Gastrocnemius medialis (tissue), 4 donors: ENCODE measurements at regions not wholly inside any gene's neighbourhood (a gene's known extent, or its start where the extent isn't known, plus 50 kb on each side); places are given as distances from the start of the nearest gene placed in this dataset.

Experiments
- CTCF ChIP-seq, 5 experiments: fragments of 450-650 bp in 3 of 5; fragments of 200-600 bp in 2 of 5; sonication (generic) in 2 of 5; IDR thresholded peaks in 4 of 5; conservative IDR thresholded peaks in 1 of 5; 1 replicate in 4 of 5; 2 replicates in 1 of 5; pipeline ENCODE4 v1.5.1; 2016 to 2019; ENCODE audit warnings: antibody characterized with exemption in 5 of 5, mild to moderate bottlenecking in 3 of 5, moderate library complexity in 3 of 5
- POLR2A ChIP-seq, 2 donors: fragments of 450-650 bp; IDR thresholded peaks; one replicate each; pipeline ENCODE4 v1.6.1; 2017; ENCODE audit warnings: antibody characterized with exemption in 2 of 2, mild to moderate bottlenecking in 2 of 2, moderate library complexity in 2 of 2

- TF ChIP-seq CTCF (IDR thresholded peaks at IDR 0.05 in 4 of 5, conservative IDR thresholded peaks at IDR 0.05 in 1 of 5) (no peak), POLR2A (IDR thresholded peaks at IDR 0.05) (no peak)
These were observed 116.8 kb upstream of the BACH2 start for GRCh38 chr6:90413396-90413795.
